Hepatocyte (in vitro differentiated cells): ENCODE measurements at regions not wholly inside any gene's neighbourhood (a gene's known extent, or its start where the extent isn't known, plus 50 kb on each side); places are given as distances from the start of the nearest gene placed in this dataset.

ENCODE experiments used
- DNase-seq: peaks from one replicate; pipeline ENCODE4 v3.0.0-alpha.2; 2016; ENCODE audit warnings: low spot score
- H2AFZ ChIP-seq: fragments of 200-600 bp; sonication (generic); 2 replicates; pipeline ENCODE4 v1.6.0; 2016; ENCODE audit warnings: antibody characterized with exemption, mild to moderate bottlenecking
- H3K27ac ChIP-seq: fragments of 200-600 bp; sonication (generic); 2 replicates; pipeline ENCODE4 v1.5.1; 2016; ENCODE audit warnings: mild to moderate bottlenecking
- H3K27me3 ChIP-seq: fragments of 200-600 bp; sonication (generic); 2 replicates; pipeline ENCODE4 v1.6.1; 2016
- H3K36me3 ChIP-seq: fragments of 200-600 bp; sonication (generic); replicated peaks from 2 replicates; pipeline ENCODE4 v1.5.1; 2016; ENCODE audit warnings: low read depth; ENCODE audit not compliant: insufficient read depth
- H3K4me1 ChIP-seq: fragments of 200-600 bp; sonication (generic); 2 replicates; pipeline ENCODE4 v1.5.1; 2016; ENCODE audit warnings: mild to moderate bottlenecking, moderate library complexity; ENCODE audit not compliant: insufficient read depth
- H3K4me2 ChIP-seq: fragments of 200-600 bp; sonication (generic); 2 replicates; pipeline ENCODE4 v1.6.0; 2016
- H3K4me3 ChIP-seq: fragments of 200-600 bp; sonication (generic); 2 replicates; pipeline ENCODE4 v1.5.1; 2016; ENCODE audit warnings: mild to moderate bottlenecking
- H3K79me2 ChIP-seq: fragments of 200-600 bp; sonication (generic); 2 replicates; pipeline ENCODE4 v1.6.0; 2017; ENCODE audit warnings: mild to moderate bottlenecking
- H3K9me2 ChIP-seq: fragments of 200-600 bp; sonication (generic); replicated peaks from 2 replicates; pipeline ENCODE4 v1.6.0; 2017; ENCODE audit warnings: mild to moderate bottlenecking; ENCODE audit not compliant: insufficient read depth
- H3K9me3 ChIP-seq: fragments of 200-600 bp; sonication (generic); 2 replicates; pipeline ENCODE4 v1.5.1; 2016; ENCODE audit warnings: low read depth, mild to moderate bottlenecking
- H4K20me1 ChIP-seq: fragments of 200-600 bp; sonication (generic); 2 replicates; pipeline ENCODE4 v1.6.0; 2016; ENCODE audit warnings: mild to moderate bottlenecking; ENCODE audit not compliant: insufficient read depth, poor library complexity, severe bottlenecking
- EZH2 ChIP-seq: fragments of 200-600 bp; sonication (generic); IDR thresholded peaks from 2 replicates; pipeline ENCODE4 v1.6.1; 2016; ENCODE audit warnings: antibody characterized with exemption, mild to moderate bottlenecking, borderline replicate concordance
- EZH2phosphoT487 ChIP-seq: fragments of 200-600 bp; sonication (generic); IDR thresholded peaks from one replicate; pipeline ENCODE4 v1.6.1; 2018; ENCODE audit warnings: antibody characterized with exemption, mild to moderate bottlenecking, low read depth, moderate library complexity; ENCODE audit not compliant: unreplicated experiment, severe bottlenecking
- WGBS: methylation state at CpG from one replicate; pipeline ENCODE4 v1.1.6; 2016; ENCODE audit warnings: low lambda C conversion rate; ENCODE audit errors: missing lambda C conversion rate; 5-methylcytosine and 5-hydroxymethylcytosine counted together
- TF ChIP-seq, protein P1 (sequence below): fragments of 200-600 bp; sonication (generic); IDR thresholded peaks from 2 replicates; pipeline ENCODE4 v1.5.1; 2016; ENCODE audit warnings: antibody characterized with exemption, mild to moderate bottlenecking; ENCODE audit not compliant: poor library complexity

DNA sequence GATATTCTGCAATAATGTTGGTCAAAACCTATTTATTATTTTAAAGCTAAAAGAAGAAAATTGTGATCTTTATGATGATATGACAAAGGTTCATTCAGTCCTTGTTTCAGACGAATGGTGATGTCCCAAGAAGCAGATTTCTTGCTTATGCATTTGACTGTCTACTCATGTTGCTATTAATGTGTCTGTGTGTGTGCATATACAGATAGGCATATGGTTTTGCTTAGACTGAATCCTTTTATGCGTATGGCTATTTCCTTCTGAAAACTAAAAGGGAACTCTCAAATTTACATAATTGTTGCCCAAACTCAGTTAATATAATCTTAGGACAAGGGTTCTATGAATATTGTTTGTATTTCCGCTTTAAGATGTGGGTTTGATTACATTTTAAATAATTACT is 632.3 kb upstream of the SETBP1 start:
- TF ChIP-seq, protein P1, sequence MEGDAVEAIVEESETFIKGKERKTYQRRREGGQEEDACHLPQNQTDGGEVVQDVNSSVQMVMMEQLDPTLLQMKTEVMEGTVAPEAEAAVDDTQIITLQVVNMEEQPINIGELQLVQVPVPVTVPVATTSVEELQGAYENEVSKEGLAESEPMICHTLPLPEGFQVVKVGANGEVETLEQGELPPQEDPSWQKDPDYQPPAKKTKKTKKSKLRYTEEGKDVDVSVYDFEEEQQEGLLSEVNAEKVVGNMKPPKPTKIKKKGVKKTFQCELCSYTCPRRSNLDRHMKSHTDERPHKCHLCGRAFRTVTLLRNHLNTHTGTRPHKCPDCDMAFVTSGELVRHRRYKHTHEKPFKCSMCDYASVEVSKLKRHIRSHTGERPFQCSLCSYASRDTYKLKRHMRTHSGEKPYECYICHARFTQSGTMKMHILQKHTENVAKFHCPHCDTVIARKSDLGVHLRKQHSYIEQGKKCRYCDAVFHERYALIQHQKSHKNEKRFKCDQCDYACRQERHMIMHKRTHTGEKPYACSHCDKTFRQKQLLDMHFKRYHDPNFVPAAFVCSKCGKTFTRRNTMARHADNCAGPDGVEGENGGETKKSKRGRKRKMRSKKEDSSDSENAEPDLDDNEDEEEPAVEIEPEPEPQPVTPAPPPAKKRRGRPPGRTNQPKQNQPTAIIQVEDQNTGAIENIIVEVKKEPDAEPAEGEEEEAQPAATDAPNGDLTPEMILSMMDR: no peak
- no peak for TF ChIP-seq EZH2
- no peak for TF ChIP-seq EZH2phosphoT487
- Histone ChIP-seq H3K9me3 (no peaks in the 10 kb centered on the region), H3K9me2 (no peaks in the 10 kb centered on the region), H3K4me1 (no peaks in the 10 kb centered on the region), H3K4me3 (no peak overlapping the region), H4K20me1 (no peaks in the 10 kb centered on the region), H3K27ac (no peak overlapping the region), H3K36me3 (no peaks in the 10 kb centered on the region), H3K79me2 (no peaks in the 10 kb centered on the region), H3K27me3 (no peaks in the 10 kb centered on the region), H3K4me2 (no peak overlapping the region), H2AFZ (no peak overlapping the region)
- DNase-seq: no peak
- 61% methylated on average over 3 of the region's 3 CpGs for WGBS

DNA sequence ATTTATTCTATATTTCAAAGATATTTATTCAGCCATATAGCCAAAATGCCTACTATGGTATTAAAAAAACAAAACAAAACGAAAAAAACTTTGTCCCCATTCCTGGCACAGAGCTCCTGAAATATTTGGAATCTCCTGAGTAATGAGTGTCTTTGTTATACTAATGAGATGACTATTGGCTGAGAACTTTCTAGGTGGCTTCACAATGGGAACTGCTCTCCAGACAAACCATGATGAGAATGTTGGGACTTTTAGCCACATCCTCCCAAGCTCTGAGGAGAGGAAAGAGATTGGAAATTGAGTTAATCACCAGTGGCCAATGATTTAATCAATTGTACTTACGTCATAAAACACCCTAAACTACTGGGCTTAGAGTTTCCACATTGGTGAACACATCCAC is 631.8 kb upstream of the SETBP1 start:
- Histone ChIP-seq H3K4me1 (no peaks in the 10 kb centered on the region), H3K79me2 (no peaks in the 10 kb centered on the region), H3K36me3 (no peaks in the 10 kb centered on the region), H3K27me3 (no peaks in the 10 kb centered on the region), H3K9me3 (no peaks in the 10 kb centered on the region), H3K4me3 (no peak overlapping the region), H4K20me1 (no peaks in the 10 kb centered on the region), H3K27ac (no peak overlapping the region), H2AFZ (no peak overlapping the region), H3K4me2 (no peak overlapping the region), H3K9me2 (no peaks in the 10 kb centered on the region)
- 80% methylated on average over 2 of the region's 2 CpGs for WGBS
- DNase-seq: no peak
- TF ChIP-seq, protein P1: no peak
- TF ChIP-seq EZH2 (no peak), EZH2phosphoT487 (no peak)

DNA sequence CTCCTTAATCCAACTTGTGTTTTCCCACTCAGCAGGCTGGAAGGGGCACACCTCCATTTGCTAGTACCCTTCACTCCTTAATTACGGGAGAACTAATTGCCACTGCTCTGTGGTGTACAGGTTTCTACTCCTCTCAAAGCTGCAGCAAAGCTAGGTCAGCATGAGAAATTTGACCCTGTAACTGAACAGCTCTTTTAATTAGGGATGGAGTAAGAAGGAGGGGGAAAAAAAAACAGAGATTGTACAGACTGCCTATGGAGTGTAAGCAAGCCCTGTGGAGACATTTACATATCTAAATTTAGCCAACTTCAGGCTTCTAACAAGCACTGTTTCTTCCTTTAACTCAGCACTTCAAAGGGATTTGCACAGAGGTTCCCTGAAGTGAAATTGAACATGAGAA is 629.7 kb upstream of the SETBP1 start:
- no peaks in the 10 kb centered on the region for H3K9me3 ChIP-seq
- H3K27me3 ChIP-seq: no peaks in the 10 kb centered on the region
- no peaks in the 10 kb centered on the region for H3K36me3 ChIP-seq
- no peak overlapping the region for H2AFZ ChIP-seq
- TF ChIP-seq EZH2phosphoT487 (no peak), EZH2 (no peak)
- TF ChIP-seq, protein P1: no peak
- no peaks in the 10 kb centered on the region for H3K9me2 ChIP-seq
- H3K79me2 ChIP-seq: no peaks in the 10 kb centered on the region
- no peaks in the 10 kb centered on the region for H3K4me1 ChIP-seq
- no peak overlapping the region for H3K27ac ChIP-seq
- no peak for DNase-seq
- 60% methylated on average over 1 of the region's 1 CpG for WGBS
- H3K4me2 ChIP-seq: no peak overlapping the region
- H3K4me3 ChIP-seq: no peak overlapping the region
- no peaks in the 10 kb centered on the region for H4K20me1 ChIP-seq

DNA sequence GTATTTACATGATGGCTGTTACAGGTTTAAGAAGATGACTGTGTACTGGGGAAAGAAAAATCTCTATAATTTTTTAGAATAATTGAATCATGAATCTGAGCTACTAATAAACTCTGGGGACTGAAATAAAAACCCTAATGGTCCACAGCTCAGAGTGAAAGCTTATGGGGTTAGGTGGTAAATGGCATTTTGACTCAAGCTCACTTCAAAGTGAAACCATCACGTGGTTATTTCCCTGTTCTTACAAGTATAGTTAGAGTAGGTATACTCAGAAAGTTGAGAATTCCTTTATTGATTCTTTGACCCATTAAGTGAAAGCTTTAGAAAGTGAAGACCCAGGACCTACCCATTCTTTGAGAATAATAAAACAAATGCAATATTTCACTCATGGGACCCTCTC is 626.2 kb upstream of the SETBP1 start:
- Histone ChIP-seq H3K4me2 (no peak overlapping the region), H3K9me2 (no peaks in the 10 kb centered on the region), H3K27ac (no peak overlapping the region), H3K79me2 (no peaks in the 10 kb centered on the region), H3K9me3 (no peaks in the 10 kb centered on the region), H4K20me1 (no peaks in the 10 kb centered on the region), H3K4me3 (no peak overlapping the region), H3K4me1 (no peaks in the 10 kb centered on the region), H2AFZ (no peak overlapping the region), H3K27me3 (no peaks in the 10 kb centered on the region), H3K36me3 (no peaks in the 10 kb centered on the region)
- DNase-seq: no peak
- TF ChIP-seq EZH2: no peak
- TF ChIP-seq, protein P1: no peak
- TF ChIP-seq EZH2phosphoT487: no peak
- WGBS: 58% methylated on average over 1 of the region's 1 CpG
